Effector memory CD4-positive, alpha-beta T cell (primary cell): ENCODE measurements at regions not wholly inside any gene's neighbourhood (a gene's known extent, or its start where the extent isn't known, plus 50 kb on each side); places are given as distances from the start of the nearest gene placed in this dataset.
"Not testable (repeated sequence)": the region's sequence is repeated elsewhere in the genome, so short reads cannot be mapped to it uniquely, and the experiment has no call there.

Source experiments
- DNase-seq, 3 donors: peaks; one replicate each; pipeline ENCODE4 v3.0.0-alpha.2; 2020
- H3K27ac ChIP-seq: 2 replicates; pipeline ENCODE4 v1.7.0; 2013; ENCODE audit warnings: mild to moderate bottlenecking, low read length, moderate library complexity; ENCODE audit not compliant: insufficient read depth, poor library complexity, severe bottlenecking
- H3K27me3 ChIP-seq: replicated peaks from 2 replicates; pipeline ENCODE4 v1.7.0; 2013; ENCODE audit warnings: mild to moderate bottlenecking, low read length; ENCODE audit not compliant: insufficient read depth, control insufficient read depth, poor library complexity, severe bottlenecking
- H3K36me3 ChIP-seq: 2 replicates; pipeline ENCODE4 v1.7.0; 2013; ENCODE audit warnings: mild to moderate bottlenecking, low read length, moderate library complexity; ENCODE audit not compliant: control insufficient read depth, insufficient read depth
- H3K4me1 ChIP-seq: 2 replicates; pipeline ENCODE4 v1.7.0; 2013; ENCODE audit warnings: low read length, mild to moderate bottlenecking; ENCODE audit not compliant: control insufficient read depth, insufficient read depth, poor library complexity, severe bottlenecking
- H3K4me3 ChIP-seq: 2 replicates; pipeline ENCODE4 v1.7.0; 2013; ENCODE audit warnings: low read length, low read depth, mild to moderate bottlenecking; ENCODE audit not compliant: insufficient read depth, poor library complexity, severe bottlenecking
- H3K9me3 ChIP-seq: 2 replicates; pipeline ENCODE4 v1.7.0; 2013; ENCODE audit warnings: mild to moderate bottlenecking, low read length, moderate library complexity; ENCODE audit not compliant: control insufficient read depth

- H3K27ac ChIP-seq, result no peak overlapping the region
- no peaks in the 10 kb centered on the region for H3K27me3 ChIP-seq
- H3K4me3 ChIP-seq, result no peak overlapping the region
Measured at GRCh38 chr15:31606931-31607497, 280.4 kb downstream of the KLF13 start.

DNA sequence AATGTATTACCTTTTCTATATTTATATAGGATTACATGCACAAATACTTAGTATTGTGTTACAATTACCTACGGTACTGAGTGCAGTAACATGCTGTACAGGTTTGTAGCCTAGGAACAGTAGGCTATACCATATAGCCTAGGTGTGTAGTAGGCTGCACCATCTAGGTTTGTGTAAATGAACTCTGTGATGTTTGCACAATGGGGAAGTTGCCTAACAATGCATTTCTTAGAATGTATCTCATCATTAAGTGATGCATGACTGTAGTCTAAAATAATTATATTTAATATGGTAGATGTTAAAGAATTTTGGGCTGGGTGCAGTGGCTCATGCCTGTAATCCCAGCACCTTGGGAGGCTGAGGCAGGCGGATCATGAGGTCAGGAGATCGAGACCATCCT, 281.0 kb downstream of the KLF13 start:
- no peak for DNase-seq
- Histone ChIP-seq H3K27ac (no peak overlapping the region), H3K4me1 (no peaks in the 10 kb centered on the region), H3K4me3 (no peak overlapping the region), H3K36me3 (no peaks in the 10 kb centered on the region), H3K27me3 (no peaks in the 10 kb centered on the region), H3K9me3 (no peaks in the 10 kb centered on the region)

More at GRCh38 chr15:31606931-31607497, 280.4 kb downstream of the KLF13 start:
- no peak for DNase-seq
- H3K9me3 ChIP-seq, result no peaks in the 10 kb centered on the region
- no peaks in the 10 kb centered on the region for H3K4me1 ChIP-seq
- H3K36me3 ChIP-seq, result no peaks in the 10 kb centered on the region

DNA sequence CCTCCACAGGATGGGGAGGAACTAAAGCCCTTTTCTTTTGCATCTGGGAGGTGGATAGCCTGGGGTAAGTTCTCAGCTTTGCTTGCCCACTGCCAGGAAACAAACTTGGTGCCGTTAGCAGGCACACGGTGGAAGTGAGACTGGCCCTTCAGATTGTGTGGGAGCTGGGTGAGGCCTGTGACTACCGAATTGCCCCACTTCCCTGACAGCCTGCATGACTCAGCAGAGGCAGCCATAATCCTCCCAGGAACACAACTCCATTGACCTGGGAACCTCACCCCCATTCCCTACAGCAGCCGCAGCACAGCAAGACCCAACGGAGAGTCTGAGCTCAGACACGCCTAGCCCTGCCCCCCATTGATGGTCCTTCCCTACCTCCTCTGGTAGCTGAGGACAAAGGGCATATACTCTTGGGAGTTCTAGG, 282.6 kb downstream of the KLF13 start:
- H3K4me1 ChIP-seq, result no peaks in the 10 kb centered on the region
- no peaks in the 10 kb centered on the region for H3K27me3 ChIP-seq
- DNase-seq, result no peak
- no peaks in the 10 kb centered on the region for H3K9me3 ChIP-seq
- H3K36me3 ChIP-seq, result no peaks in the 10 kb centered on the region
- no peak overlapping the region for H3K27ac ChIP-seq
- no peak overlapping the region for H3K4me3 ChIP-seq

DNA sequence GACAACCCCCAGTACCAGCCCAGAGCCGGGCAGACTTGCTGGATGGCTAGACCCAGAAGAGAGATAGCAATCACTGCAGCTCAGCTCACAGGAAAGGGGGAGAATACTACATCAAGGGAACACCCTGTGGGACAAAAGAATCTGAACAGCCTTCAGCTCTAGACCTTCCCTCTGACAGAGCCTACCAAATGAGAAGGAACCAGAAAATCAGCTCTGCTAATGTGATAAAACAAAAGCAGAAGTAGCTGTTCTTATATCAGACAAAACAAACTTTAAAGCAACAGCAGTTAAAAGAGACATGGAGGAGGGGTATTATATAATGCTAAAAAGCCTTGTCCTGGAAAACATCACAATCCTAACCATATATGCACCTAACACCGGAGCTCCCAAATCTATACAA, 283.3 kb downstream of the KLF13 start:
- Histone ChIP-seq H3K27me3 (no peaks in the 10 kb centered on the region), H3K4me3 (no peak overlapping the region), H3K4me1 (no peaks in the 10 kb centered on the region), H3K27ac (no peak overlapping the region), H3K36me3 (no peaks in the 10 kb centered on the region), H3K9me3 (no peaks in the 10 kb centered on the region)
- no peak for DNase-seq

DNA sequence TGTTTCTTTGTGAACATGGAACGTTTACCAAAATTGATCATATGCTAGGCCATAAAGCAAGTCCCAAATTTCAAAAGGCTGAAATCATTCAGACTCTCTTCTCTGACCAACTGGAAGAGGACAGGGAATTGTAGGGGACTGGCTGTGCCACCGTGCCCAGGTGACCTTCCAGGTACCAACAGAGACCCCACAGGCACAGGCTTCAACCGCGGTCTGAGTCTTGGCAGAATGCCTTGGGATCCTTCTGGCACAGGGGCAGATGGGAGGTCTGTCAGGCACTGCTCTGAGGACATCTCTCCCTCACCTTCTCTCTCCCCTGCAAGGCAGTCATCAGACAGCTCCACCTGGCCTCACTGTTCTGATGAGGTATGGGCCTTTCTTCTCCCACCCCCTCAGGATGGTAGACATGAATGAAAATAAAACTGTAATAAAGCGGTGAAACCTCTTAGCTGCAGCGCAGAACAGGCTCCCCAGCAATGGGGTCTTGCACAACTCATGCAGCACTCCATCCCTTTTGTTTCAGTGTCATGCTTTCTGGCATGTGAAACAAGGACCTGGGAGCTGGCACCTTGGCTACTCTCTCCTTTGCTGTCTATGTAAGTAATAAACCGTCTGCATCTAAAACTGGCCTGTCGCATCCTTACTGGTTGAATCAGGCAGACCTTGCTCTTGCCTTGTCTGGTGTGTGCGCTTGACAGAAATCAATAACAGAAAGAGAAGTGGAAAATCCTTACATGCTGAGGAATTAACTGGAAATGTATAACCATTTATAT, 289.2 kb downstream of the KLF13 start:
- no peaks in the 10 kb centered on the region for H3K36me3 ChIP-seq
- no peaks in the 10 kb centered on the region for H3K27me3 ChIP-seq
- H3K4me3 ChIP-seq, result no peak overlapping the region
- no peaks in the 10 kb centered on the region for H3K4me1 ChIP-seq
- no peaks in the 10 kb centered on the region for H3K9me3 ChIP-seq
- H3K27ac ChIP-seq, result no peak overlapping the region
- no peak for DNase-seq

DNA sequence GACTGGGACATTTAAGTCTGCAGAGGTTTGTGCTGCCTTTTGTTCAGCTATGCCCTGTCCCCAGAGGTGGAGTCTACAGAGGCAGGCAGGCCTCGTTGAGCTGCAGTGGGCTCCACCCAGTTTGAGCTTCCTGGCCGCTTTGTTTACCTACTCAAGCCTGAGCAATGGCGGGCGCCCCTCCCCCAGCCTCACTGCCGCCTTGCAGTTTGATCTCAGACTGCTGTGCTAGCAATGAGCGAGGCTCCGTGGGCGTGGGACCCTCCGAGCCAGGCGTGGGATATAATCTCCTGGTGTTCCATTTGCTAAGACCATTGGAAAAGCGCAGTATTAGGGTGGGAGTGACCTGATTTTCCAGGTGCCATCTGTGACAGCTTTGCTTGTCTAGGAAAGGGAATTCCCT, 296.7 kb downstream of the KLF13 start:
- H3K4me1 ChIP-seq, H3K27ac ChIP-seq, H3K36me3 ChIP-seq, DNase-seq, H3K9me3 ChIP-seq, H3K27me3 ChIP-seq, H3K4me3 ChIP-seq: not testable (repeated sequence)

DNA sequence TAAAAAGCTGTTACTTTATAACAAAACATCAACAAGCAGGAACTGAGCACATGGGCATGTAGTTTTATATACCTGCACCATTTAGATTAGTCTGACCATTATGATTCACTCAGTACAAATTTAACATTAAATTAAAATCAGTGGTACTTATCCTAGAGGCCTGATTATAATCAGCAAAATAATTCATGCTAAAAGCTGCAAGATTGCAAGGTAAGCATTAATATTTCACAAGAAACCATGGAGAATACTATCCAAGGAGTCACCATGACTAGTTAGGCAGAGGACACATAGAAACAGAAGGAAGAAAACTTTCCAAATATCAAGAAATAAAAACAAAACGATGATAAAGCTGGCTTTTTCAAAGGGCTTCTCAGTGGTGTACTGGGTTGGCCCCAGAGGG, 297.5 kb downstream of the KLF13 start:
- H3K36me3 ChIP-seq, H3K4me3 ChIP-seq, H3K4me1 ChIP-seq, H3K27me3 ChIP-seq, DNase-seq, H3K27ac ChIP-seq, H3K9me3 ChIP-seq: not testable (repeated sequence)

DNA sequence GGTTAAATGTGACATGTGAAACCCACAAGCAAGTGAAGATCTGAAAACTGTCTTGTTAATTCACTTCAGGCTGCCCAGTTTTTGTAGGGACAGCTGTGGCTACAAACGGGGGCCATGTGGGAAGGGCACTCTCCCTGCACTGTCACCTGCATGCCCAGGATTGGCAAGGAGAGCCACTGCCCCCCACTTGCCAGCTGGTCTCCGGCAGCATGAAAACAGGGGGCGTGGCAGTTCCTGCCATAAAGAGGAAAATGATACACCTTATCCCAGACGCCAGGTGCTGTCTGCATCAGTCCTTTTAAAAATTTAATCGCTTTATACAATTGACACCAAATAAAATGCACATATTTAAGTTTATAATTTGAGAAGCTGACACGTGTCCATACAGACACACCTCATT, 309.1 kb downstream of the KLF13 start:
- H3K4me3 ChIP-seq, H3K4me1 ChIP-seq, H3K9me3 ChIP-seq, DNase-seq, H3K36me3 ChIP-seq, H3K27ac ChIP-seq, H3K27me3 ChIP-seq: not testable (repeated sequence)

- H3K9me3 ChIP-seq, H3K27ac ChIP-seq, H3K4me1 ChIP-seq, H3K4me3 ChIP-seq, H3K27me3 ChIP-seq, DNase-seq, H3K36me3 ChIP-seq: not testable (repeated sequence)
Measured at GRCh38 chr15:31636911-31637310, 310.3 kb downstream of the KLF13 start.

DNA sequence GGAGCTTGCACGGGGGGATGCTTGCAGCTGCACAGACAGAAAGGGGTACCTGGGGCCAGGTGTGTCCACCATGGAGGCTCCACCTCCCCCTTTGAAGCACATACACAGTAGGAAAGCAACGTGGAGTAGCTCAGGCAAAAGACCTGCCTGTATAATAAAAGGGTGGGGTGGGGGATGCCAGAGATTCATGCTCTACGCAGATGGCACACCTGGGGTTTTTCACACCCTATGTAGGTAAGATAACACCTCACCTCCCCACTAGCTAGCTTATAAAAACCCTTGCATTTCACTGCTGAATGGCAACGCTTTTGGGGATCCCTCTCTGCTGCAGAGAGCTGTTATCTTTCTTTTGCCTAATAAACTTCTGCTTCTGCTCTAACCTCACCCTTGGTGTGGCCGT, 317.3 kb downstream of the KLF13 start:
- not testable (repeated sequence) for H3K36me3 ChIP-seq, DNase-seq, H3K4me1 ChIP-seq, H3K4me3 ChIP-seq, H3K27ac ChIP-seq, H3K27me3 ChIP-seq, H3K9me3 ChIP-seq
